ENCODE measurements at regions not wholly inside any gene's neighbourhood (a gene's known extent, or its start where the extent isn't known, plus 50 kb on each side); places are given as distances from the start of the nearest gene placed in this dataset.
A peak's percentile ranks its signal among the peaks of the same experiment; 100 is the strongest.

- no peak for DNase-seq
- Mint-ChIP-seq H3K4me3 (no peak overlapping the region), H3K27me3 (peaks cover 18% of the 10 kb centered on the region), H3K36me3 (ENCODE audit: low read depth) (no peaks in the 10 kb centered on the region), H3K9me3 (no peaks in the 10 kb centered on the region), H3K4me1 (peaks cover 9% of the 10 kb centered on the region), H3K27ac (no peak overlapping the region)
- POLR2A ChIA-PET = no interaction called here
- CTCF ChIA-PET = no interaction called here
Measured at GRCh38 chr4:24656906-24657305, 72.6 kb upstream of the DHX15 start.

GRCh38 chr4:24657768-24658617 is 73.6 kb upstream of the DHX15 start:
- Mint-ChIP-seq H3K4me3 (no peak overlapping the region), H3K27me3 (peaks cover 18% of the 10 kb centered on the region), H3K9me3 (no peaks in the 10 kb centered on the region), H3K4me1 (peaks cover 9% of the 10 kb centered on the region), H3K27ac (no peak overlapping the region), H3K36me3 (ENCODE audit: low read depth) (no peaks in the 10 kb centered on the region)
- CTCF ChIA-PET = interaction anchor here (0.6 kb wide), 1 partner anchor 23 kb away, joined by 3 read pairs; no protein-coding TSS in a partner anchor
- DNase-seq = peak; percentile 35
- POLR2A ChIA-PET = no interaction called here

- H3K27ac Mint-ChIP-seq = no peak overlapping the region
- no peak overlapping the region for H3K4me3 Mint-ChIP-seq
- CTCF ChIA-PET = no interaction called here
- peaks cover 9% of the 10 kb centered on the region for H3K4me1 Mint-ChIP-seq
- POLR2A ChIA-PET = no interaction called here
- no peaks in the 10 kb centered on the region for H3K36me3 Mint-ChIP-seq (ENCODE audit: low read depth)
- peaks cover 18% of the 10 kb centered on the region for H3K27me3 Mint-ChIP-seq
- no peak for DNase-seq
- no peaks in the 10 kb centered on the region for H3K9me3 Mint-ChIP-seq
Measured at GRCh38 chr4:24659241-24659961, 75.0 kb upstream of the DHX15 start.

GRCh38 chr4:24662056-24662455 is 77.7 kb upstream of the DHX15 start:
- Mint-ChIP-seq H3K27ac (no peak overlapping the region), H3K4me3 (no peak overlapping the region), H3K36me3 (ENCODE audit: low read depth) (no peaks in the 10 kb centered on the region), H3K9me3 (no peaks in the 10 kb centered on the region), H3K27me3 (peaks cover 15% of the 10 kb centered on the region), H3K4me1 (peaks cover 9% of the 10 kb centered on the region)
- ChIA-PET POLR2A (no interaction called here), CTCF (no interaction called here)
- no peak for DNase-seq

GRCh38 chr4:24662542-24662941 is 78.2 kb upstream of the DHX15 start:
- H3K27ac Mint-ChIP-seq = no peak overlapping the region
- H3K27me3 Mint-ChIP-seq = peaks cover 15% of the 10 kb centered on the region
- no peaks in the 10 kb centered on the region for H3K36me3 Mint-ChIP-seq (ENCODE audit: low read depth)
- H3K4me3 Mint-ChIP-seq = no peak overlapping the region
- H3K9me3 Mint-ChIP-seq = no peaks in the 10 kb centered on the region
- DNase-seq = no peak
- H3K4me1 Mint-ChIP-seq = peaks cover 9% of the 10 kb centered on the region
- POLR2A ChIA-PET = no interaction called here
- CTCF ChIA-PET = no interaction called here

- Mint-ChIP-seq H3K36me3 (ENCODE audit: low read depth) (no peaks in the 10 kb centered on the region), H3K27ac (no peak overlapping the region), H3K27me3 (peaks cover 2% of the 10 kb centered on the region), H3K4me1 (no peaks in the 10 kb centered on the region), H3K9me3 (no peaks in the 10 kb centered on the region), H3K4me3 (no peak overlapping the region)
- ChIA-PET CTCF (interaction anchor here (0.6 kb wide), 1 partner anchor 103 kb away, joined by 3 read pairs; no protein-coding TSS in a partner anchor), POLR2A (no interaction called here)
- no peak for DNase-seq
Measured at GRCh38 chr4:24664956-24665355, 80.6 kb upstream of the DHX15 start.

- Mint-ChIP-seq H3K9me3 (no peaks in the 10 kb centered on the region), H3K27me3 (no peaks in the 10 kb centered on the region), H3K36me3 (ENCODE audit: low read depth) (no peaks in the 10 kb centered on the region), H3K4me3 (no peak overlapping the region), H3K4me1 (no peaks in the 10 kb centered on the region), H3K27ac (no peak overlapping the region)
- CTCF ChIA-PET = no interaction called here
- POLR2A ChIA-PET = no interaction called here
- DNase-seq = no peak
Measured at GRCh38 chr4:24666316-24666715, 82.0 kb upstream of the DHX15 start.

GRCh38 chr4:24666816-24667477 is 82.6 kb upstream of the DHX15 start:
- ChIA-PET CTCF (no interaction called here), POLR2A (no interaction called here)
- Mint-ChIP-seq H3K9me3 (no peaks in the 10 kb centered on the region), H3K36me3 (ENCODE audit: low read depth) (no peaks in the 10 kb centered on the region), H3K4me3 (no peak overlapping the region), H3K27me3 (no peaks in the 10 kb centered on the region), H3K27ac (no peak overlapping the region), H3K4me1 (no peaks in the 10 kb centered on the region)
- DNase-seq = no peak

- POLR2A ChIA-PET = no interaction called here
- no peaks in the 10 kb centered on the region for H3K9me3 Mint-ChIP-seq
- no peak overlapping the region for H3K27ac Mint-ChIP-seq
- no peaks in the 10 kb centered on the region for H3K4me1 Mint-ChIP-seq
- CTCF ChIA-PET = no interaction called here
- no peaks in the 10 kb centered on the region for H3K27me3 Mint-ChIP-seq
- H3K4me3 Mint-ChIP-seq = no peak overlapping the region
- no peak for DNase-seq
- no peaks in the 10 kb centered on the region for H3K36me3 Mint-ChIP-seq (ENCODE audit: low read depth)
Measured at GRCh38 chr4:24668956-24669355, 84.6 kb upstream of the DHX15 start.

- DNase-seq = no peak
- Mint-ChIP-seq H3K4me1 (no peaks in the 10 kb centered on the region), H3K27ac (no peak overlapping the region), H3K36me3 (ENCODE audit: low read depth) (no peaks in the 10 kb centered on the region), H3K4me3 (no peak overlapping the region), H3K27me3 (no peaks in the 10 kb centered on the region), H3K9me3 (no peaks in the 10 kb centered on the region)
- CTCF ChIA-PET = no interaction called here
- POLR2A ChIA-PET = no interaction called here
Measured at GRCh38 chr4:24669751-24670150, 85.4 kb upstream of the DHX15 start.

GRCh38 chr4:24671849-24672248 is 87.5 kb upstream of the DHX15 start:
- peaks cover 3% of the 10 kb centered on the region for H3K27me3 Mint-ChIP-seq
- H3K27ac Mint-ChIP-seq = no peak overlapping the region
- POLR2A ChIA-PET = no interaction called here
- no peaks in the 10 kb centered on the region for H3K36me3 Mint-ChIP-seq (ENCODE audit: low read depth)
- H3K4me1 Mint-ChIP-seq = no peaks in the 10 kb centered on the region
- no peaks in the 10 kb centered on the region for H3K9me3 Mint-ChIP-seq
- CTCF ChIA-PET = no interaction called here
- DNase-seq = no peak
- H3K4me3 Mint-ChIP-seq = no peak overlapping the region

- no peak for DNase-seq
- no peaks in the 10 kb centered on the region for H3K36me3 Mint-ChIP-seq (ENCODE audit: low read depth)
- ChIA-PET POLR2A (no interaction called here), CTCF (no interaction called here)
- no peaks in the 10 kb centered on the region for H3K4me1 Mint-ChIP-seq
- no peaks in the 10 kb centered on the region for H3K9me3 Mint-ChIP-seq
- H3K27me3 Mint-ChIP-seq = peaks cover 3% of the 10 kb centered on the region
- H3K4me3 Mint-ChIP-seq = no peak overlapping the region
- no peak overlapping the region for H3K27ac Mint-ChIP-seq
Measured at GRCh38 chr4:24672880-24673279, 88.5 kb upstream of the DHX15 start.

- no peak for DNase-seq
- Mint-ChIP-seq H3K4me1 (no peaks in the 10 kb centered on the region), H3K4me3 (no peak overlapping the region), H3K27ac (no peak overlapping the region), H3K27me3 (peaks cover 3% of the 10 kb centered on the region), H3K36me3 (ENCODE audit: low read depth) (no peaks in the 10 kb centered on the region), H3K9me3 (no peaks in the 10 kb centered on the region)
- POLR2A ChIA-PET = no interaction called here
- CTCF ChIA-PET = no interaction called here
Measured at GRCh38 chr4:24674279-24674678, 89.9 kb upstream of the DHX15 start.

All from activated CD4-positive, alpha-beta T cell treated with anti-CD3 and anti-CD28 coated beads, Interleukin-2, amount 10 ng/mL, durations not matched to agents 7 days and 5 days (primary cell).